ENCODE measurements at regions not wholly inside any gene's neighbourhood (a gene's known extent, or its start where the extent isn't known, plus 50 kb on each side); places are given as distances from the start of the nearest gene placed in this dataset.

DNA sequence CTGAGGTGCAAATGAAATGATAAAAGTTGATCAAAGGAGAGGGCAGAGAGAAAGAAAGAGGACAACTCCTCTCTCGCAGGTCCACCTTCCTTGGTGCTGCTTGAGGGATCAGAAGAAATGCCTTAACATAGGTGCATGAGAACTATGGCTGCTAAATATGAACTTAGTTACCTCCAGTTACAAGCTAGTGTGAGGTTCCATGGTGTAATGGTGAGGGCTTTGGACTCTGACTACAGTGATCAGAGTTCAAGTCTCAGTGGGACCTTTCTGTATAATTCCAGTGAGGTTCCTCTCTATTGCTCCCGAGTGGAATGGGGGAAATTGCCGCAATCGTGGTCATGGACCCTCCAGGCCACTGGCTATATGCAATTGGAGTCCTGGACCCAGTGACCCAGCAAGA, 387.3 kb downstream of the FAM72C start:
- Histone ChIP-seq H2BK12ac (ENCODE audit: low read depth, low read length) (no peak overlapping the region), H3K23me2 (ENCODE audit: low read depth, low read length) (no peaks in the 10 kb centered on the region), H3K79me2 (ENCODE audit: control insufficient read depth in 1 of 2, insufficient read depth in 2 of 2, low read length in 2 of 2) (no peaks in the 10 kb centered on the region), H3K79me1 (ENCODE audit: low read depth, low read length) (no peaks in the 10 kb centered on the region), H3K4me1 (replicated peaks in 1 of 4; ENCODE audit: control insufficient read depth in 3 of 4, insufficient read depth in 4 of 4, low read length in 3 of 4) (no peaks in the 10 kb centered on the region), H2BK15ac (ENCODE audit: low read length) (no peak overlapping the region), H3K14ac (ENCODE audit: insufficient read length) (no peak overlapping the region), H2AFZ (ENCODE audit: low read length) (no peak overlapping the region), H3K36me3 (ENCODE audit: control insufficient read depth in 2 of 4, insufficient read depth in 4 of 4, low read length in 3 of 4) (no peaks in the 10 kb centered on the region), H3K56ac (replicated peaks; ENCODE audit: insufficient read length, low read depth, low read length) (no peak overlapping the region), H3K4me2 (ENCODE audit: insufficient read depth in 1 of 2, low read depth in 2 of 2, low read length in 2 of 2) (no peak overlapping the region), H3K27ac (ENCODE audit: low read depth, low read length) (no peak overlapping the region), H4K91ac (replicated peaks; ENCODE audit: insufficient read length, low read length) (no peak overlapping the region), H3K4ac (replicated peaks; ENCODE audit: insufficient read length, low read depth, low read length) (no peak overlapping the region), H3K18ac (ENCODE audit: extremely low read depth, low read length) (no peak overlapping the region), H3K27me3 (replicated peaks in 1 of 4; ENCODE audit: control insufficient read depth in 3 of 4, extremely low read depth in 1 of 4, insufficient read depth in 3 of 4, low read length in 3 of 4) (no peaks in the 10 kb centered on the region), H3K23ac (ENCODE audit: insufficient read length) (no peak overlapping the region), H2BK5ac (ENCODE audit: low read depth, low read length) (no peak overlapping the region), H3K4me3 (ENCODE audit: extremely low read depth in 1 of 4, insufficient read depth in 2 of 4, low read depth in 3 of 4, low read length in 4 of 4) (no peak overlapping the region), H4K20me1 (replicated peaks in 1 of 2; ENCODE audit: control insufficient read depth in 1 of 2, insufficient read depth in 2 of 2, low read length in 2 of 2) (no peaks in the 10 kb centered on the region), H3K9me3 (ENCODE audit: insufficient read depth in 2 of 2, low read depth in 1 of 2, low read length in 1 of 2) (peaks cover 4 to 53% of the 10 kb centered on the region in 2 experiments; a peak in 2 of 4 replicates), H4K5ac (ENCODE audit: insufficient read length, low read depth, low read length) (no peak overlapping the region), H2BK120ac (replicated peaks; ENCODE audit: low read depth, low read length) (no peak overlapping the region), H2AK5ac (ENCODE audit: low read depth, low read length) (no peak overlapping the region), H3K9ac (replicated peaks in 1 of 4; ENCODE audit: extremely low read depth in 1 of 4, low read depth in 3 of 4, low read length in 3 of 4) (no peak overlapping the region), H4K8ac (ENCODE audit: extremely low read depth, insufficient read depth, low read length) (no peak overlapping the region), H2BK20ac (ENCODE audit: low read length) (no peak overlapping the region)
- ChIA-PET POLR2A (ENCODE audit: partially characterized antibody) (no interaction called here), CTCF (ENCODE audit: partially characterized antibody) (no interaction called here)
- 100% methylated on average over 4 of the region's 4 CpGs; no CpG with 5 or more reads in 1 of the 2 experiments for WGBS, 2 experiments (ENCODE audit: extremely low coverage in 1 of 2, insufficient coverage in 1 of 2, insufficient read length in 1 of 2, insufficient replicate concordance in 2 of 2, low coverage in 1 of 2, low lambda C conversion rate in 2 of 2, missing lambda C conversion rate in 1 of 2)
- no peak for TF ChIP-seq JUN (IDR thresholded peaks at IDR 0.05; ENCODE audit: low read depth, low read length)
- no peak for TF ChIP-seq ZNF274 (IDR thresholded peaks at IDR 0.05; ENCODE audit: borderline replicate concordance, extremely low read depth, low read length)
- no peak for TF ChIP-seq CHD1 (IDR thresholded peaks at IDR 0.05; ENCODE audit: low read depth, low read length)
- no peak for TF ChIP-seq EZH2 (IDR thresholded peaks at IDR 0.05; ENCODE audit: low read depth, low read length, severe bottlenecking)
- TF ChIP-seq POLR2A (IDR thresholded peaks at IDR 0.05; ENCODE audit: control extremely low read depth in 1 of 2, low read depth in 2 of 2, low read length in 2 of 2) = no peak
- no peak for TF ChIP-seq SRF (IDR thresholded peaks at IDR 0.05; ENCODE audit: low read depth, low read length)
- no peak for TF ChIP-seq BACH1 (IDR thresholded peaks at IDR 0.05; ENCODE audit: low read length)
- no peak for TF ChIP-seq RFX5 (IDR thresholded peaks at IDR 0.05; ENCODE audit: borderline replicate concordance, low read depth, low read length)
- no peak for TF ChIP-seq POU5F1 (IDR thresholded peaks at IDR 0.05; ENCODE audit: low read depth, low read length)
- TF ChIP-seq CTBP2 (IDR thresholded peaks at IDR 0.05; ENCODE audit: borderline replicate concordance, insufficient read depth, insufficient read length, low read length) = no peak
- no peak for TF ChIP-seq ATF3 (IDR thresholded peaks at IDR 0.05; ENCODE audit: insufficient read depth, low read depth, low read length)
- no peak for TF ChIP-seq HDAC2 (IDR thresholded peaks at IDR 0.05; ENCODE audit: borderline replicate concordance in 1 of 2, low read depth in 2 of 2, low read length in 2 of 2)
- no peak for DNase-seq (ENCODE audit: low read depth in 1 of 2, low spot score in 2 of 2)
- no peak for FAIRE-seq
